ENCODE measurements at regions not wholly inside any gene's neighbourhood (a gene's known extent, or its start where the extent isn't known, plus 50 kb on each side); places are given as distances from the start of the nearest gene placed in this dataset.
A peak's percentile ranks its signal among the peaks of the same experiment; 100 is the strongest.
"Not testable (repeated sequence)": the region's sequence is repeated elsewhere in the genome, so short reads cannot be mapped to it uniquely, and the experiment has no call there.

GRCh38 chr1:244301595-244302130 lies 150.0 kb downstream of the ADSS2 start:
- DNase-seq = no peak

GRCh38 chr1:244302876-244303609 lies 148.7 kb downstream of the ADSS2 start:
- peak; percentile 62 for DNase-seq

GRCh38 chr1:244303610-244303969 lies 148.1 kb downstream of the ADSS2 start:
- no peak for DNase-seq

GRCh38 chr1:244304156-244304555 lies 147.6 kb downstream of the ADSS2 start:
- DNase-seq = no peak

GRCh38 chr1:244304656-244305055 lies 147.1 kb downstream of the ADSS2 start:
- no peak for DNase-seq

- DNase-seq = no peak
These were observed 145.8 kb downstream of the ADSS2 start for GRCh38 chr1:244305776-244306341.

- no peak for DNase-seq
These were observed 145.2 kb downstream of the ADSS2 start for GRCh38 chr1:244306544-244306943.

GRCh38 chr1:244309191-244309590 lies 142.5 kb downstream of the ADSS2 start:
- DNase-seq = not testable (repeated sequence)

- DNase-seq = no peak
These were observed 139.8 kb downstream of the ADSS2 start for GRCh38 chr1:244311784-244312532.

- DNase-seq = no peak
These were observed 138.4 kb downstream of the ADSS2 start for GRCh38 chr1:244313346-244313745.

- no peak for DNase-seq
These were observed 136.7 kb downstream of the ADSS2 start for GRCh38 chr1:244314921-244315559.

GRCh38 chr1:244315996-244316395 lies 135.7 kb downstream of the ADSS2 start:
- DNase-seq = no peak

GRCh38 chr1:244316407-244316806 lies 135.3 kb downstream of the ADSS2 start:
- no peak for DNase-seq

- no peak for DNase-seq
These were observed 134.6 kb downstream of the ADSS2 start for GRCh38 chr1:244316986-244317655.

- DNase-seq = no peak
These were observed 133.6 kb downstream of the ADSS2 start for GRCh38 chr1:244318078-244318477.

- no peak for DNase-seq
These were observed 133.2 kb downstream of the ADSS2 start for GRCh38 chr1:244318512-244318911.

- DNase-seq = peak; percentile 75
These were observed 132.2 kb downstream of the ADSS2 start for GRCh38 chr1:244319283-244320132.

- DNase-seq = no peak
These were observed 129.5 kb downstream of the ADSS2 start for GRCh38 chr1:244322181-244322580.

GRCh38 chr1:244322791-244323521 lies 128.8 kb downstream of the ADSS2 start:
- DNase-seq = peak; percentile 83

GRCh38 chr1:244324176-244324883 lies 127.4 kb downstream of the ADSS2 start:
- peak; percentile 49 for DNase-seq
